NCI-H1417 (cell line): ENCODE measurements at regions not wholly inside any gene's neighbourhood (a gene's known extent, or its start where the extent isn't known, plus 50 kb on each side); places are given as distances from the start of the nearest gene placed in this dataset.

Source experiments
- DNase-seq, 3 experiments: peaks; one replicate each; lab custom pipeline; 2025; lab: John Stamatoyannopoulos, UW

DNA sequence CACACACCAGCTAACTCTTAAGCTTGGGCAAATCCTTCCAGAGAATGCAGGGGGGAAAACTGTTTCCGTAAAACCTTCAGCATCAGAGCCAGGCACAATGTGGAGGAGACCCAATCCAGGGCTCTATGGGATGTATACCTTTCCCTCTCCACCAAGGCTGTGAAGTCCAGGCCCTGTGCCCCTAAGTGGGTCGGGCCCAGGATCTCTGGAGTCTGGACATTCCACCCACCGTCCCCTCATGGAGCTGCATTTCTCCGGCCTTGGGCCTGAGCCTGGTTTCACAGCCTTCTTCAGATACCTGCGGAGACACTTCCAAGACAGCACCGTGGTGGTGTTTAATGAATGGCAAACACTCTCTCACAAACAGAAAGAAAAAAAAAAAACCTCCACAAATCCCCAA is 186.2 kb downstream of the URI1 start:
- DNase-seq = no peak

DNA sequence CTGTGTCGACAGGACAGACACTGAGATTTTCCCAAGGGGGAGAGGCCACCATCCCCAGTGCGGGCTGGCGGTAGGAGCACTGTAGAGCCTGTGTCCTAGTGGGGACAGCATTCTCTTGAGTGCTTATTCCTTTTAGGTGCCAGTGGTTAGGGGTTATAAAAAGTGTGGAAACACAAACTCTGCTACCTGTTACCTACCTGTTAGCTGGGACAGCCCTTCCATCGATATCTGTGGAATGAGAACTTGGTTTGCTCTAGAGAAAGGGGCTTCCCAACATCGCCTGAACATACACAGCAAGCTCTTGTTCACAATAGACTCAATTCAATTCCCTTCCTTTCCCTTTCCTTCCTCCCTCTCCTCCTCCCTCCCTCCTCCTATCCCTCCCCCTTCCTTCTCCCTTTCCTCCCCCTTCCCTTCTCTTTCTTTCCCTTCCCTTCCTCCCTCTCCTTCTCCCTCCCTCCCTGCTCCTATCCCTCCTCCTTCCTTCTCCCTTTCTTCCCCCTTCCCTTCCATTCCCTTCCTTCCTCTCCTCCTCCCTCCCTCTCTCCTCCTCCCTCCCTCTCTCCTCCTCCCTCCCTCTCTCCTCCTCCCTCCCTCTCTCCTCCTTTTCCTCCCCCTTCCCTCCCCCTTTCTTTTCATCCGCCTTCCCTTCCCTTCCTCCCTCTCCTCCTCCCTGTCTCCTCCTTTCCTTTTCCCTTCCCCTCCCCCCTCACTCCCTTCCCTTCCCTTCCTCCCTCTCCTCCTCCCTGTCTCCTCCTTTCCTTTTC is 188.5 kb downstream of the URI1 start:
- DNase-seq = no peak

DNA sequence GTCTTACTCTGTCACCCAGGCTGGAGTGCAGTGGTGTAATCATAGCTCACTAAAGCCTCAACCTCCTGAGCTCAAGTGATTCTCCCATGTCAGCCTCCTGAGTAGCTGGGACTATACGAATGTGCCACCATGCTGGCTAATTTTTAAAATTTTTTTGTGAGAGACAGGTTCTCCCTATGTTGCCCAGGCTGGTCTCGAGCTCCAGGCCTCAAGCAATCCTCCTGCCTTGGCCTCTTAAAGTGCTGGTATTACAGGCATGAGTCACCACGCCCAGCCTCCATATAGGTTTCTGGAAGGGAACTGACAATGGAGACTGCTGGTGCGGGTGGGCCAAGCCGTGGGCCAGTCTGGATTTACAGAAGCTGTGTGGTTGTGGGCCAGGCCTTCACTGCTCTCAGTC is 189.2 kb downstream of the URI1 start:
- no peak for DNase-seq

DNA sequence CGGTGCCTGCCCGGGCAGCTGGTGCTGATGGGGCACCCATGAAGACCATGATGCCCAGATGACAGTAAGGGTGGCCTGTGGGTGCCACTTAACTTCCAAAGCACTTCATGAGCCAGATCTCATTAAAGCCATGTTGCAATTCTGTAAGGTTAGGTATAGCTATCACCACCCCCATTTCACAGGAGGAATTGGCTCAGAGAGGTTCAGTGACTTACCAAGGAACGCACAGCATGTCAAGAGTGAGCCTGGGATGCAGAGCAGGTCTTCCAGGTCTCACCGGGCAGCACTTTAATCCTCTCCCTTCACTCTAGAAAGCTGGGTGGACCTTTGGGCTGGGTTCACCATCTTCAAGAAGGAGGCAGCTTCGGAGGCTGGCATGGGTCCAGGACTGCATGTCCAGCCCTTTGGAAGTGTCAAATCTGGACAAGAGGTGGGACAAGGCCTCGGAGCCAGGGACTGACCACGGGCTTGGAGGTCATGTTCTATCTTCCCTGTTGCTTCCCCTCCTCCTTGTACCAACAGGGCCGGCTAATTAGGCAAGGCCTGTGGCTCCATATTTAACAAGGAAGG is 189.8 kb downstream of the URI1 start:
- no peak for DNase-seq

DNA sequence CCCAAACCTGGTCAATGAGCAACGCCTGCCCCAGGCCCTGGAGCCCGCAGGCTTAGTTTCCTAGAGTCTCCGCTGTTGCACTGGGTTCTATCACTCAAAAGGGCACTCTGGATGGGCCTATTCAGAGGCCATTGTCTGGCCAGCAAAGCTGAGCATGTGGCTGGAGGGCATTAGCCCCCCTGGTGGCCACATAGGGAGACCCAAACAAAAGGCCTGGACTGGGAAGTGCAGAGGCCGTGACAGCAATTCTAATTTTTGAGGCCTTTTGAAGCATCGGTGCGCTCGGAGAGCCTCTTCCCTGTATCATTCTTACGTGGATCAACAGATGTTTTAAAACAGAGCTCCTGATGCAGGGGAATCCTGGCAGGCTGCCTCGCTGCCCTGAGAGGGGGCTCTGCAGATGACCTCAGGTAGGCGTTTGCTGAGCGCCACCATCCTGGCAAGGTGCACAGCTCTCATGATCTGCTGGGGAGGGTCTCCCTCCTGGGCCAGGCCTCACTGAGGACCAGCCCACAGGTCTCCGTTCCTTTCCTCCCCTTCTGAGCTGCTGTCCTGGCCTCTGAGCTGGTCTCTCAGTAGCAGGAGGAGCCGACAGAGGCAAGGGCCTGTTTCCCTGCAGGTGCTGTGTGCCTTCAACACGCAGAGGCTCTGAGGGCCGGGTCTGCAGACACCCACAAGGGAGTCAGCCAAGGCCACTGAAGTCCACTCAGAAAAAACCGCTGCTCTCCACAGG is 190.5 kb downstream of the URI1 start:
- no peak for DNase-seq

DNA sequence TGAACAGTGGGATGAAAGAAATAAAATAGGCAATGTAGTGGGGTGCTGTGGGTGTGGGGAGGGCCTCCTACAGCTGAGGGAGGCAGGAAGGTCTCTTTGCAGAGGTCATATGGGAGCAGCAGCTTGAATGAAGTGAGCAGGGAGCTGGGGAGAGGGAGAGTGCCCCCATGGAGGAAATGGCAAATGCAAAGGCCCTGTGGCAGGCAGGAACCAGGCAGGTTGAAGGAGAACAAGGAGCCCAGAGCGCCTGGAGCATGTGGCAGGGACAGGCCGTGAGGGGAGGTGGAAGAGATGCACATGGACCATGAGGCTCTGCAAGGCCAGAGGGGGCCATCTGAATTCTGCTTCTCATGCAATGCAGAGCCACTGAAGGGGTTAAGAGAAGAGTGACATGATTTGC is 191.8 kb downstream of the URI1 start:
- DNase-seq = no peak

DNA sequence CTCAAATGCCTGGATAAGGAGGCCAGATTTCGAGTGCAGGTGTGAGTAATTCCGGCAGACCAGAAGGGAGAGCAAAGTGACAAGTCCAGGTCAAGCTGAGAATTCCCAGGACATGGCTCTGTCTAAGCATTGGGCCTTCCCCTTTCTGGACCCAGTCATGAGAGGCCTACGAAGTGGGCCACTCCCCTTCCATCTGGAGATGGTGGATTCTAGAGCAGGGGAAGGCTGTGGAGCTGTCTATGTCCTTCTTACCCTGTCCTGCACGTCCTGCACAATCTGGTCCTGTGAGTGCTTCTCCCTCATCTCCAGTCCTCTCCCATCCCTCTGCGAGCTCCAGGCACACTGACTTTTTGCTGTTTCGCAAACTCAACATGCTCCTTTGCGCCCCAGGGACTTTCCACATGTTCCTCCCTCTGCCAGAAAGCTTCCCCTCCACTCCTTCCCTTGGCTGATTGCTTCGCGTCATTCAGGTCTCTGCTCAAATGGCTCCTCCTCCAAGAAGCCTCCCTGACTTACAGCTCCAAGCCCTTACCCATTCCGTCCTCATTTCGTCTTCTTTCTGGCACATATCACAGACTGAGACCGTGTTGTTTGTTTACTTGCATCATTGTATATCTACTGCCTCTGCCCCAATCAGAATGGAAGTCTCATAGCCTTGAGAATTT is 193.2 kb downstream of the URI1 start:
- DNase-seq = no peak

DNA sequence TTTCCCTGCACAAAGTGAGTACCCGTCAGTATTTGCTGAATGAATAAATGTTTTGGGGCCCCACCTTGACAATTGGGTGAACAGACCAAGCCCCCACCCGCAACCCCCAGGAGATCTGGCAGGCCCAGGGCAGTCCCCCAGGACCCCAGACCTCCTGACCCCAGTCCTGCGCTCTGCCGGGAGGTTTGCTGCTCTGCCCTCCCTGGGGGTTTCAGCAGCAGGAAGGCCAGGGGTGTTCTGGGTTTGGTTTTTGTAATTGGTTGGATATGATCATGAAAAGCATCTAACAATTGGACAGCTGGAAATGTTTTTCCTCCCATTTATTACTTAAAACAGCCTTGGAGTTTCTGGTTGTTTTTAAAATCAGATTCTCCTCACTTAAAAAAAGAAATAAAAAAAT is 193.8 kb downstream of the URI1 start:
- no peak for DNase-seq

DNA sequence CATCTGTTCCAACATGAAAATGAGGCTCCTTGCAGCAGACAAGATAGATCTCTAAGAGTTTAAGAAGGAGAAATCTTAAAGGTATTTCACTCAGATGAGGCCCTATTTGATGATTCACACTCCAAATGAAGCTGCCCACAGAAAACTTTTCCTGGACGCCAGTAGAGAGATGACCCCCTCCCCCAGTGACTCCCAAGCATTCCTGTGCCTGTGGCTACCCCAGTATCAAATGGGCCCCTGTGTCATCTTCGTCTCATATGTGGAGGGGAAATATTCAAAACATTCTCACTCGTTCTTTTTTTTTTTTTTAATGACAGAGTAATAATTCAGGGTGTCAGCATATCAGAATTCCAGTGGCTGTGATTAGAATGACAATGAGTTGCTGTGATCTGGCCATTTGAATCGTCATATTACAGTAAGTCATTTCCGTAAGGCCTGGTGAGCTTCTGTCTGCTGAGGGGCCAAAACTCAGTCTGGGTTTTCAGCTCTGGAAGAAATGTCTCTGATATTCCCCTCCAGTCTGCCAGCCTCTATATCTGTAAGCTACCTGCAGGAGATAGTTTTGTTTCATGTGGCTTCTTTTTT is 194.7 kb downstream of the URI1 start:
- no peak for DNase-seq

DNA sequence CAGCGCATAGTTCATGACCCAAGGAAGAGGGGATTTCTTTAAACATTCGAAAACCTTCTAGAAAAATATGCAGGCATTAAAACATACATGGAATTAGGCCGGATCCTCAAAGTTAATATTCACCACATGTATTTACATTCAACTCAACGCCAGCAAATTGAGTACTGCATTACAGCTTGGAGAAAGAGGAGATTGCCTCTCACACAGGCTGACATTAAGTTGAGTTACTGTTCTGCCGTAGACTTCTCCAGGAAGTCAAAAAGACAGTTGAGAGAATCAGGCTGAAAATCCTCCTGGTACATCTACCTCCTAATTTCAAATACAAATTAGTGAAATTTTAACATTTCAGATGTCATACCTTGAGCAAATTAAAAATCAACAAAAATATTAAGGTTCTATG is 195.7 kb downstream of the URI1 start:
- no peak for DNase-seq

DNA sequence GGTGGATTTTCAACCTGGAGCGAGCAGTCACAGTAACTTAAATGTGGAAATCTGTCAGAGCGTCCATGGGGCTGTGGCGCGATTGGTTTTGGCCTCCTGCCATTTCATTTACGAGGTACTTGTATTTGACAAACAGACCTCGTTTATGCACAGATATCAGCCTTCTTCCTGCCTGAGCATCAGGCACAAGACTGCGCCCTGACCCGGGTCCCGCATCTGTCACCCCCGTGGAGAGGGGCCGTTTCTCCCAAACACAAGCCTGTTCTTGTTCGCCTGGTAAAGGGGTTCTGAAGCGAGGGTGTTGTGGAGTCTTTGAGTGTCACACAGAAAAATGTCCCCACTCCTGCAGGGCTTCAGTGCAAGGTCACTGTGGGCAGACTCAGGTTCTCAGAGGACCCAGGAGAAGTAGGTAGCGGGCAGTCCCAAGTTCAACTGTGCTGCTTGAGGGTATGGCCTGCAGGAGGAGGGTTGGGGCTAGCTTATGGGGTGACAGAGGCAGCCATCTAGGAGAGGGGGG is 202.3 kb downstream of the URI1 start:
- DNase-seq = peak in 1 of 3 experiments; percentile 2

DNA sequence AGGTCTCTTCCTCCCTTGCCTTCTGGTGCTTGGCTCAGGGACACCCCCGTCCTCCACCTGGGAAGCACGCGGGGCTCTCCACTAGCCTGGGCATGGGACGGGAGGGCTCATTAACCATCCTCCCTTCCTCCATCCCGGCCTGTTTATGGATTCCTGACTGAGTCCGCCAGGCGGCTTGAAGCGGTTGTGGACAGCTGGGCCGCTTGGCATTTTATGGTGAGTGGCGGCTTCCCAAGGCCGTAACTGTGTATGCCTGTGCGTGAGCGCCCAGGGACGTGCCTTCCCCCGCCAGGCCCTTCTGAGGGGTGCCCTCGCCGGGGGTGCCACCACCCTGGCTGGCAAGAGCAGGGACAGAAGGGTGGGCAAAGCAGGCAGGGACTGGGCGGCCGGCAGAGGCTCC is 202.8 kb downstream of the URI1 start:
- DNase-seq = no peak

DNA sequence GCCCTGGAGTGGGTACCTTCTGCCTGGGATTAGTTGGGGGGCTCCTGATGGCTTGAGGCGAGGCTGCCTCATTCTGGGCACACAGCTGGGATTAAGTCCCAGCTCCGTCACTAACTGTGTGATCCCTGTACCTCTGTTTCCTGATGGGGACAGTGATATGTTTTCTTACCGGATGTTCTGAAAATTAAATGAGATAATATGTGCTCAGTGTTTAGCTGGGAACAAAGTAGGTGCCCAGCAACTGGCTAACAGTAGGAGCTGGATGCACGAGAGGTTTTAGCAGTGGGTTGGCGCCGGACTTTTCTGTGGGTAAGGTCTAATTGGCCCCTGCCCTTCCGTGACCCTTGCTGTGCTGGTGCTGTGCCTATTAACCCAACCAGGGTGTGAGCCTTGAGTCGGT is 203.4 kb downstream of the URI1 start:
- no peak for DNase-seq

DNA sequence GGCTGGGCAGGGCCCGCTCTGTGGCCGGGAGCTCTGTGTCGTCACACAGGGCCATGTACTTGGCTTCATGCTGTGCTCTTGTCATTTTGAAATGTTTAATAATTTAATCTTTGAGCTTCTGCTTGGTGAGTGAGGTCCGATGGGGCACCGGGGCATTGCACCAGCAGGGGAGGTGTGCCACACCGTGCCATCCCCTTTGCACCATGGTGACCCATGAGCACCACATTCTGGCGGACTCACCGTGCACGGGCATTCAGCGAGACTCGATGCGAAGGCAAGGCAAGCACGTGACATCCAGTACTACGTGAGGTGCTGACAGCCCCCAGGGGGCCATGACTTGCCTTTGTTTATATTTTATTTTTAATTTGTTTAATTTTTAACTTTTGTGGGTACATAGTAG is 204.3 kb downstream of the URI1 start:
- DNase-seq = no peak

DNA sequence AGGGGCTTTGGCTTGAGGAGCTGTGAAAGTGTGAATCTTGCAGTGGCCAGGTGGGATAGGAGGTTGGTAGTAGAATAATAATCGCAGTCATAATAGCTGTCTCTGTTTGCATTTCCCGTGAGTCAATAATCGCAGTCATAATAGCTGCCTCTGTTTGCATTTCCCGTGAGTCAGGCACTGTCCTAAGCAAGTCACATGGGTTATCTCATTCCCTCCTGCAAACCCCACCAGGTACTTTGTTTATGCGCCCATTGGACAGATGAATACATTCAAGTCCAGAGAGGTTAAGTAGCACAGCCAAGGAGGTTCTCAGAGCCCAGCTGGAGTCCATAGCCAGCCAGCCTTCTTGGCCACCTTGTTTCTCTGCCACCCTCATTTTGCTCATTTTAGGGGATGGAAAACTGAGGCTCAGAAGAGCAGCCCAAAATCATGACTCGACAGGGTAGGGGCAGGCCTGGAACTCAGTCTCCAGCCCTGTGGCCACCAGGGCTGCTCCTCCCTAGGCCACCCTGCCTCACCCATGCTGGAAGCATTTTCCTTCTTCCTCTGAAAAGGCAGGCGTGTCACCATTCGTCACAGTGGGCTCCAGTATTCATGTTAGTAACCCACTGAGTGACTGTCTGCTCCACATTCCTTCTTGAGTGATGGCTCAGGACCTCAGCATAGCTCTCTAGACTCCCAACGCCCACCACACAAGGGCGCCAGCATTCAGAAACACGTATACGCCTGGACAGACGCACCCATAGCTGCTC is 206.2 kb downstream of the URI1 start:
- no peak for DNase-seq

DNA sequence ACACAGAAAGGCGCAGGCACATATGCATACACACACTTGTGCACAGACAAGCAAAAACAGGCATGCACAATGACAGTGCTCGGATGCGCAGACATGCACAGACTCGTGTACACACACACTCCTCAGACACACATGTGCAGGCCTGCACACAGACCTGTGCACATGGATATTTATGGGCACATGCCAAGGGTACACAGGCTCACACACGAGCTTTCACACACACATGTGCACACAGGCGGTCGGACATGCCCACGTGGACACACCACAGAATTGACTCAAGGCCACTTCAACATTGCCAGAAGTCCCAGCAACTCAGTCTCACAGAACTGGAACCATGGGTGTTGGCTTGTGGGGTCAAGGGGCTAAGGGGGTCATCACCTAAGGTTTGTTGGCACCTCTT is 206.8 kb downstream of the URI1 start:
- DNase-seq = no peak

DNA sequence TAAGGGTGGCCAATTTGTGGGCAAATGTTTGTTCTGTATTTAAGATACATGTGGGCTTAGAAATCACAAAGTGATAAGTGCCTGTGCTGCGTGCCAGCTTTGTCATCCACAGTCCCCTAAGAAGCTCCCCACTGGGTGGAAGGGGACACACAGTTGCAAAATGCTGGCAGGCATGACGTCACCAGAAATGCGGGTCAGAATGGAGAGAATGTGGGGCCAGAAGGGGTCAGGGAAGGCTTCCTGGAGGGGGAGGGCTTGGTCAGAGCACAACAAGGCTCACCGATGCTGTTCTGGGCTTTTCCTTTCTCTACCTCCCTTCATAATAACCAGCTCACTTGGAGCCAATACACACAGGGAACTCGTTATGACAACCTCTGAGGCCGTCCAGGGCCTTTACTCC is 207.3 kb downstream of the URI1 start:
- DNase-seq = no peak

DNA sequence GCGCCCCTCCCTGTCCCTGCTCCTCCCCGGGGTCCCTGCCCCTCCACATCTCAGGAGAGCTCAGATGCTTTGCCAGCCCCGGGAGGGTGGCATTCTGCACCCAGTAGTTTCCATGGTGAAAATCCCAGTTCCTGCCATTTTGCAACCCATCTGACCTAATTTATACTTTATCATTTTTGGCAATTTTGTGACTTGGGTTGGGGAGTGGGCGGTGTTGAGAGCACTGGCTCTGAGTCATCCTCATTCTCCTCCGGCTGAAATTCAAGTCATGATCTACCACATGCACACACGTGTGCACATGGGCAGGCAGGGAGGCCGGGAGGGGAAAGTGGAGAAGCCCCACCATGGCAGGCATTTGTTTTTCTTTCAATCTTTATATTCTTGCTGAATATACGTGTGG is 208.6 kb downstream of the URI1 start:
- DNase-seq = no peak

DNA sequence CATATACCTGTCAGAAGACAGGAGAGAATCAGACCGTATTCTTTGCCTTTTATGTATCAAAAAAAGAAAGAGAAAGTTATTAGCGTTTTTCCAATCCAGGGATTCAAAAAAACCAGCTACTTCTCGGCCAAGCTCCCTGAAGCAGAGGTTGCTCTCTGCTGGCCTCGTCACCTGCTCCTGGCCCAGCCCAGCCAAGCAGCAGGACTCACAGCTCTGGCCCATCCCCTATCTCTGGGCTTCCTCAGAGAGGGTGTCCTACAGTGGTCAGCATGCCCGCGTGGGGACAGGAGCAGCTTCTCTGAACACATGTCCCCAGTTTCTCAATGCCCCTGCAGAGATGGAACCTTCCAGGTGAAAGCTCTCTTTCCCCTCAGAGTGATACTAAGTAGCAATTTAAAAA is 209.0 kb downstream of the URI1 start:
- no peak for DNase-seq

DNA sequence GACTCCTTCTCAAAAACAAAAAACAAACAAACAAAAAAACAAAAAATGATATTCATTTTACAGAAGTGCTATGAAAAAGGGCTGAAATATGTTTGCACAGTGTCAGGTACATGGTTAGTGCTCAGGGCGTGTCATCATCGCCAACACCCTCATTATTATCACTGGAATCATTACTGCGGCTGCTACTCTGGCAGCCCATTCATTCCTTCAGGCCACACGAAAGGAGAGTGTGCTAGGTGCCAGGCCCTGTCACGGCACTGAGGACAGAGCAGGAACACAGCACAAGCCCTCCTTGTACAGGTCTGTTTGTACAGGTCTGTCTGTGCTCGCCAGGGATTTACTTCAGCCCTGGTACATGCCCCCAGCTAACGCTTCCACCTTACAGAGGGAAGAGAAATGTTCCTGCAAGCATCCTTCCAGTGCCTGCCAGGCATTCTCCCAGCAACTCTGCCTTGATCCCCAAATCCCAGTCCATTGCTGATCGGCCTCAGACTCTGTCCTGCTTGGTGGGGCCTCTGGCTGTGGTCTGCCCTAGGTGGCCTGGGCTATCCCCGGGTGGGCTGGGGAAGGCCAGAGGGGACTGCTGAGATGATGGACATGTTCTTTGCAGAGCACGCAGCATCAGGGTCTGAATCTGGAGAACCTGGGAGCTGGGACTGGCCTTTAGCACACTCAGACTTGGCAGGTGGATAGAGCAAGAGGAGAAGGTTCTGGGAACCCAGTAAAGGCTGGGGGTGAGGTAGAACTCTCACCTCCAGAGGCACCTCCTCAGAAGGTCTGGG is 210.7 kb downstream of the URI1 start:
- no peak for DNase-seq
